HCT116 (cell line): ENCODE measurements at regions not wholly inside any gene's neighbourhood (a gene's known extent, or its start where the extent isn't known, plus 50 kb on each side); places are given as distances from the start of the nearest gene placed in this dataset.

Experiments used
- ATAC-seq: fragments of 200-7000 bp; cut with Tn5 transposase; 2 replicates; pipeline ENCODE4 v1.9.1; 2020; ENCODE audit warnings: mild to moderate bottlenecking, moderate library complexity
- BruUV-seq: library from RNA; stranded (reverse); fragments of 400-500 nt; replicated peaks from 2 replicates; lab custom pipeline; 2021; lab: Mats Ljungman, UMichigan
- CTCF ChIA-PET: fragments of 300-600 bp; sonication (Branson Sonifier 250); formaldehyde crosslinking; loops from one replicate; lab custom pipeline; 2021; ENCODE audit warnings: antibody characterized with exemption; lab: Charles Lee
- POLR2A ChIA-PET: fragments of 300-600, 350-600 bp; sonication (Branson Sonifier 250); formaldehyde crosslinking; loops from one replicate; lab custom pipeline; 2021; ENCODE audit warnings: antibody characterized with exemption; lab: Charles Lee
- RAD21 ChIA-PET, 2 experiments: fragments of 300-600 bp; sonication (Branson Sonifier 250); formaldehyde crosslinking; loops; one replicate each; lab custom pipeline; 2023; ENCODE audit warnings: low total read pairs in 2 of 2; ENCODE audit not compliant: uncharacterized antibody in 2 of 2, unreplicated experiment in 2 of 2, low non-redundant PET in 1 of 2; lab: Charles Lee
- DNase-seq: peaks from one replicate; pipeline ENCODE4 v3.0.0-alpha.2; 2010; ENCODE audit warnings: low read depth, low spot score
- H2AFZ ChIP-seq: fragments of 200-600 bp; shearing (Covaris generic), sonication (generic); 2 replicates; pipeline ENCODE4 v1.6.1; 2017; ENCODE audit warnings: low read depth, mixed run types, mixed read lengths, antibody characterized with exemption, low read length; ENCODE audit not compliant: poor library complexity, severe bottlenecking
- H3K27ac ChIP-seq: 2 replicates; pipeline ENCODE4 v1.5.1; 2012; ENCODE audit warnings: low read depth, low read length
- H3K27me3 ChIP-seq: fragments of 200-600 bp; sonication (generic); 2 replicates; pipeline ENCODE4 v1.6.1; 2016; ENCODE audit warnings: mixed run types, low read length, mixed read lengths; ENCODE audit not compliant: insufficient read depth
- H3K36me3 ChIP-seq, 2 experiments: fragments of 200-500 bp in 1 of 2; fragments of 200-600 bp in 1 of 2; sonication (Bioruptor generic) in 1 of 2; sonication (generic) in 1 of 2; 2 replicates each; pipeline versions ENCODE4 v1.5.1 to v1.6.1; 2014 to 2016; ENCODE audit warnings: low read length in 2 of 2, inconsistent platforms in 1 of 2, mixed read lengths in 1 of 2, mixed run types in 1 of 2; ENCODE audit not compliant: insufficient read depth in 2 of 2, control insufficient read depth in 1 of 2
- H3K4me1 ChIP-seq, 2 experiments: fragments of 200-600 bp in 1 of 2; sonication (generic) in 1 of 2; 2 replicates each; pipeline versions ENCODE4 v1.5.1 to v1.6.1; 2012 to 2017; ENCODE audit warnings: low read length in 2 of 2, inconsistent platforms in 1 of 2, mild to moderate bottlenecking in 1 of 2, mixed read lengths in 1 of 2, mixed run types in 1 of 2, moderate library complexity in 1 of 2; ENCODE audit not compliant: insufficient read depth in 2 of 2, control insufficient read depth in 1 of 2
- H3K4me2 ChIP-seq: fragments of 200-600 bp; sonication (generic); 2 replicates; pipeline ENCODE4 v1.6.1; 2017; ENCODE audit warnings: mixed run types, low read length, mixed read lengths
- H3K4me3 ChIP-seq, 2 experiments: fragments of 200-600 bp in 1 of 2; sonication (generic) in 1 of 2; replicated peaks in 1 of 2; 2 replicates each; pipeline ENCODE4 v1.5.1; 2011 to 2016; ENCODE audit warnings: low read length in 2 of 2, control low read depth in 1 of 2, low read depth in 1 of 2, mild to moderate bottlenecking in 1 of 2, mixed read lengths in 1 of 2, mixed run types in 1 of 2
- H3K79me2 ChIP-seq: fragments of 200-600 bp; sonication (generic); 2 replicates; pipeline ENCODE4 v1.6.1; 2017; ENCODE audit warnings: mild to moderate bottlenecking, mixed run types, low read length, moderate library complexity, mixed read lengths; ENCODE audit not compliant: insufficient read depth
- H3K9ac ChIP-seq: fragments of 200-600 bp; sonication (generic); 2 replicates; pipeline ENCODE4 v1.6.1; 2016; ENCODE audit warnings: low read length, mixed read lengths
- H3K9me2 ChIP-seq: fragments of 200-600 bp; sonication (generic), shearing (Covaris generic); 2 replicates; pipeline ENCODE4 v1.6.1; 2017; ENCODE audit warnings: mixed run types, mild to moderate bottlenecking, moderate library complexity; ENCODE audit not compliant: insufficient read depth
- H3K9me3 ChIP-seq, 2 experiments: fragments of 200-500 bp in 1 of 2; fragments of 200-600 bp in 1 of 2; sonication (Bioruptor generic) in 1 of 2; sonication (generic) in 1 of 2; 2 replicates each; pipeline ENCODE4 v1.6.1; 2014 to 2017; ENCODE audit warnings: low read length in 2 of 2, mixed read lengths in 2 of 2, inconsistent platforms in 1 of 2, low read depth in 1 of 2, mild to moderate bottlenecking in 1 of 2, mixed run types in 1 of 2, moderate library complexity in 1 of 2; ENCODE audit not compliant: control insufficient read depth in 1 of 2, insufficient read depth in 1 of 2
- H4K20me1 ChIP-seq: fragments of 200-600 bp; sonication (generic), shearing (Covaris generic); 2 replicates; pipeline ENCODE4 v1.6.1; 2017; ENCODE audit warnings: mixed run types, mild to moderate bottlenecking, moderate library complexity; ENCODE audit not compliant: insufficient read depth
- CEBPB ChIP-seq: IDR thresholded peaks from 2 replicates; pipeline ENCODE4 v1.6.1; 2012; ENCODE audit warnings: low read depth
- CTCF ChIP-seq, 3 experiments: fragments of 200-600 bp in 1 of 3; sonication (generic) in 1 of 3; IDR thresholded peaks in 2 of 3; conservative IDR thresholded peaks in 1 of 3; 2 replicates each; pipeline ENCODE4 v1.5.1; 2012 to 2017; ENCODE audit warnings: low read depth in 2 of 3, low read length in 2 of 3, antibody characterized with exemption in 1 of 3, borderline replicate concordance in 1 of 3, control low read depth in 1 of 3, mild to moderate bottlenecking in 1 of 3, mixed read lengths in 1 of 3, mixed run types in 1 of 3, moderate library complexity in 1 of 3; ENCODE audit not compliant: insufficient read depth in 1 of 3
- EGR1 ChIP-seq: IDR thresholded peaks from 2 replicates; pipeline ENCODE4 v1.6.1; 2012; ENCODE audit warnings: low read depth
- ELF1 ChIP-seq: IDR thresholded peaks from 2 replicates; pipeline ENCODE4 v1.6.1; 2012; ENCODE audit warnings: low read depth, borderline replicate concordance
- EZH2 ChIP-seq: fragments of 200-600 bp; sonication (generic); IDR thresholded peaks from 2 replicates; pipeline ENCODE4 v1.6.1; 2017; ENCODE audit warnings: antibody characterized with exemption, mixed run types
- JUND ChIP-seq: IDR thresholded peaks from 2 replicates; pipeline ENCODE4 v1.6.1; 2012
- POLR2A ChIP-seq: IDR thresholded peaks from 2 replicates; pipeline ENCODE4 v1.7.0; 2011; ENCODE audit warnings: borderline replicate concordance; ENCODE audit not compliant: insufficient read depth, insufficient read length; ENCODE audit errors: extremely low read depth
- POLR2AphosphoS5 ChIP-seq: IDR thresholded peaks from 2 replicates; pipeline ENCODE4 v1.6.1; 2011; ENCODE audit warnings: mild to moderate bottlenecking, low read depth, low read length, moderate library complexity
- RAD21 ChIP-seq: IDR thresholded peaks from 2 replicates; pipeline ENCODE4 v1.6.1; 2012; ENCODE audit warnings: low read depth, mild to moderate bottlenecking
- SIN3A ChIP-seq: IDR thresholded peaks from 2 replicates; pipeline ENCODE4 v1.6.1; 2012; ENCODE audit warnings: low read depth
- SP1 ChIP-seq: IDR thresholded peaks from 2 replicates; pipeline ENCODE4 v1.6.1; 2012; ENCODE audit warnings: low read depth
- SRF ChIP-seq: IDR thresholded peaks from 2 replicates; pipeline ENCODE4 v1.6.1; 2012; ENCODE audit warnings: low read depth
- TCF7L2 ChIP-seq: IDR thresholded peaks from 2 replicates; pipeline ENCODE4 v1.7.0; 2011; ENCODE audit warnings: borderline replicate concordance, inconsistent platforms; ENCODE audit not compliant: insufficient read depth, insufficient read length; ENCODE audit errors: extremely low read depth
- YY1 ChIP-seq: IDR thresholded peaks from 2 replicates; pipeline ENCODE4 v1.6.1; 2011; ENCODE audit warnings: low read length, low read depth, moderate library complexity, mild to moderate bottlenecking; ENCODE audit not compliant: insufficient replicate concordance; ENCODE audit errors: extremely low read depth
- ZBTB33 ChIP-seq: IDR thresholded peaks from 2 replicates; pipeline ENCODE4 v1.6.1; 2011; ENCODE audit warnings: mild to moderate bottlenecking, low read length, moderate library complexity; ENCODE audit not compliant: insufficient replicate concordance; ENCODE audit errors: extremely low read depth
- ZFX ChIP-seq: fragments of 450-650 bp; IDR thresholded peaks from 2 replicates; pipeline ENCODE4 v1.6.1; 2017
- intact Hi-C: fragments of 100-400 bp; cut with micrococcal nuclease; formaldehyde crosslinking; loops from 2 replicates; pipeline ENCODE4 v1.10.0; 2022
- TF ChIP-seq, protein P1 (sequence below): IDR thresholded peaks from 2 replicates; pipeline ENCODE4 v1.6.1; 2012; ENCODE audit warnings: low read depth

GRCh38 chr10:85458324-85458723, 908.3 kb downstream of the GRID1 start (continued):
- TF ChIP-seq, protein P1, sequence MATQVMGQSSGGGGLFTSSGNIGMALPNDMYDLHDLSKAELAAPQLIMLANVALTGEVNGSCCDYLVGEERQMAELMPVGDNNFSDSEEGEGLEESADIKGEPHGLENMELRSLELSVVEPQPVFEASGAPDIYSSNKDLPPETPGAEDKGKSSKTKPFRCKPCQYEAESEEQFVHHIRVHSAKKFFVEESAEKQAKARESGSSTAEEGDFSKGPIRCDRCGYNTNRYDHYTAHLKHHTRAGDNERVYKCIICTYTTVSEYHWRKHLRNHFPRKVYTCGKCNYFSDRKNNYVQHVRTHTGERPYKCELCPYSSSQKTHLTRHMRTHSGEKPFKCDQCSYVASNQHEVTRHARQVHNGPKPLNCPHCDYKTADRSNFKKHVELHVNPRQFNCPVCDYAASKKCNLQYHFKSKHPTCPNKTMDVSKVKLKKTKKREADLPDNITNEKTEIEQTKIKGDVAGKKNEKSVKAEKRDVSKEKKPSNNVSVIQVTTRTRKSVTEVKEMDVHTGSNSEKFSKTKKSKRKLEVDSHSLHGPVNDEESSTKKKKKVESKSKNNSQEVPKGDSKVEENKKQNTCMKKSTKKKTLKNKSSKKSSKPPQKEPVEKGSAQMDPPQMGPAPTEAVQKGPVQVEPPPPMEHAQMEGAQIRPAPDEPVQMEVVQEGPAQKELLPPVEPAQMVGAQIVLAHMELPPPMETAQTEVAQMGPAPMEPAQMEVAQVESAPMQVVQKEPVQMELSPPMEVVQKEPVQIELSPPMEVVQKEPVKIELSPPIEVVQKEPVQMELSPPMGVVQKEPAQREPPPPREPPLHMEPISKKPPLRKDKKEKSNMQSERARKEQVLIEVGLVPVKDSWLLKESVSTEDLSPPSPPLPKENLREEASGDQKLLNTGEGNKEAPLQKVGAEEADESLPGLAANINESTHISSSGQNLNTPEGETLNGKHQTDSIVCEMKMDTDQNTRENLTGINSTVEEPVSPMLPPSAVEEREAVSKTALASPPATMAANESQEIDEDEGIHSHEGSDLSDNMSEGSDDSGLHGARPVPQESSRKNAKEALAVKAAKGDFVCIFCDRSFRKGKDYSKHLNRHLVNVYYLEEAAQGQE: no peak
- no peak for TF ChIP-seq POLR2A
- no peak for TF ChIP-seq RAD21

DNA sequence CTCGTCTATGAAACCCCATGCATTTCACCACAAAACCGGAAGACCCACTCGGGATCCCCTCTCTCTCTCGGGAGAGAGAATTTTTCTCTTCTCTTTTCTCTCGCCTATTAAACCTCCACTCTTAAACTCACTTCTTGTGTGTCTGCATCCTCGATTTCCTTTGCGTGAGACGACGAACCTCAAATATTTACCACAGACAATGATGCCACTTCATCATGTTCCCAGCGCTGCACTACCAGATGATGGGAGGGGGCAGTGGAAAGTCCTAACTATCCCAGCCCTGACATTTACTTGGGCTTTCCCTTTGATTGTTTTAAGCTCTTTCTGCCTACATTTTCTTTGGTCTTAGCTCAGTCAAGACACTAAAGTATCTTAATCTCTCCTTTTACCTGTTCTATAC, 906.7 kb downstream of the GRID1 start:
- no peaks in the 10 kb centered on the region for H3K9me2 ChIP-seq
- no peak overlapping the region for H3K4me2 ChIP-seq
- no peak overlapping the region for H3K9ac ChIP-seq
- no peaks in the 10 kb centered on the region for H3K36me3 ChIP-seq
- no peak overlapping the region for H3K4me3 ChIP-seq
- intact Hi-C loops: no loop called here
- ATAC-seq (no peak), DNase-seq (no peak)
- no peaks in the 10 kb centered on the region for H3K9me3 ChIP-seq
- ChIA-PET RAD21 (no interaction called here), POLR2A (no interaction called here), CTCF (no interaction called here)
- no peaks in the 10 kb centered on the region for H3K79me2 ChIP-seq
- H2AFZ ChIP-seq: no peak overlapping the region
- no TSS peak for BruUV-seq
- H4K20me1 ChIP-seq: no peaks in the 10 kb centered on the region
- H3K4me1 ChIP-seq: no peaks in the 10 kb centered on the region
- H3K27ac ChIP-seq: no peak overlapping the region
- peaks cover 32% of the 10 kb centered on the region; the same call in 1 of the 2 replicates for H3K27me3 ChIP-seq
- TF ChIP-seq ELF1: no peak
- no peak for TF ChIP-seq CTCF (IDR thresholded peaks at IDR 0.05 in 2 of 3, conservative IDR thresholded peaks at IDR 0.05 in 1 of 3; ENCODE audit: borderline replicate concordance in 1 of 3, insufficient read depth in 1 of 3, low read depth in 2 of 3, low read length in 2 of 3)
- TF ChIP-seq JUND: no peak
- no peak for TF ChIP-seq CEBPB
- TF ChIP-seq ZFX: no peak
- TF ChIP-seq POLR2AphosphoS5: no peak
- TF ChIP-seq ZBTB33: no peak
- no peak for TF ChIP-seq SIN3A
- no peak for TF ChIP-seq TCF7L2
- TF ChIP-seq EZH2: no peak
- no peak for TF ChIP-seq SRF
- TF ChIP-seq YY1: no peak
- TF ChIP-seq SP1: no peak
- TF ChIP-seq EGR1: no peak
- TF ChIP-seq POLR2A: no peak
